Femur (tissue), 1 donor: ENCODE measurements at regions not wholly inside any gene's neighbourhood (a gene's known extent, or its start where the extent isn't known, plus 50 kb on each side); places are given as distances from the start of the nearest gene placed in this dataset.
"Not testable (repeated sequence)": the region's sequence is repeated elsewhere in the genome, so short reads cannot be mapped to it uniquely, and the experiment has no call there.

Experiments used
- DNase-seq: peaks from one replicate; pipeline ENCODE4 v3.0.0-alpha.2; 2017

- no peak for DNase-seq
Measured at GRCh38 chr6:2363211-2363610, 117.8 kb upstream of the GMDS start.

DNA sequence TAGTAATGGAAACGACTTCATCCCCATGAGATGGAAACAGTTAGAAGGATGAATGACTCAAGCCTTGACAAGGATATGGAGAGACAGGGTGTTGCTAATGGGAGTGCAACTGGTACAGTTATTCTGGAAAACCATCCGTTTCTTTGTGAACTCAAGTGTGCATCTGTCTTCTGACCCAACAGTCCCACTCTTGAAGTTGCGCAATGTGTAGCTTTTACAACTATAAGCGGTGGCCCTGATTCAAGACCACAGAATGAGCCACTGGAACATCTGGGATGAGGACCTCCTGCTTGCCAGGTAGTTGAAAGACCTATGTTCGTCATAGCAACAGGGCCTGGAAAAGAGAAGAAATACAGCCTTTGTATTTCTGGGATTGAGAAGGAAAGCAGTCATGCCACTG is 115.8 kb upstream of the GMDS start:
- no peak for DNase-seq

- DNase-seq: no peak
Measured at GRCh38 chr6:2360716-2361115, 115.3 kb upstream of the GMDS start.

GRCh38 chr6:2360126-2360525 is 114.7 kb upstream of the GMDS start:
- no peak for DNase-seq

- peak; percentile 46 for DNase-seq
Measured at GRCh38 chr6:2355150-2355549, 109.7 kb upstream of the GMDS start.

- no peak for DNase-seq
Measured at GRCh38 chr6:2354138-2354491, 108.7 kb upstream of the GMDS start.

DNA sequence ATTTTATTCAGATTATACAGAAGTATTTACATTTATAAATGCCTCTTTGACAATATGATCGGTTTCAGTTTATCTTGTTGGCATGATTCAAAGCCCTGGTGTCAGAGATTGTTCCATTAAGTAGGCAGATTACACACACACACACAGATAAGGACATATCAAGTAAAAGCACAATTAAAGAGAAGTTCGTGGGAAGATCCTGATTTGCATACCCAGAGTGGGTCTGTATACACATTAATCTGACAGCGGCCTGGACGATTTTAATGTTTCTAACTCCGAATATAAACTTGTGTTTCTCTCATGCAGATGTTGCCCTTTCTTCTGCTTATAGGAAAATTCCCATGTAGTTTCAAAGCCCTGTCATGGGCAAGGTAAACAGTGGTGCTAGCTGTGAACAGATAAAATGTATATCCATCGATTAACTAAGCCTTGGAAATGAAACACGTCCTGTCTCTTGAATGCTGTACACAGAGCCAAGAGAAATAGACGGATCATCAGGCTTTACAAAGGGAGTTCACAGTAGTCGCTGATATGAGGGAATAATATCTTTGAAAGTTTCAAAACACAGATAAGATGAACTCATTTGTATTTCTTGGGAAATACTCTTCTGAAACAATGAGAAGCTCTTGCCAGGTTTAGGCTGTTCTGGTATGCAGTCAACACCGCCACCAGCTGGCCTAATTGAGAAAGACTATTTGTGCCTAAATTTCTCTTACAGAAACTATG is 108.2 kb upstream of the GMDS start:
- DNase-seq: peak; percentile 84

GRCh38 chr6:2351807-2352431 is 106.5 kb upstream of the GMDS start:
- DNase-seq: no peak

- DNase-seq: no peak
Measured at GRCh38 chr6:2351090-2351489, 105.7 kb upstream of the GMDS start.

DNA sequence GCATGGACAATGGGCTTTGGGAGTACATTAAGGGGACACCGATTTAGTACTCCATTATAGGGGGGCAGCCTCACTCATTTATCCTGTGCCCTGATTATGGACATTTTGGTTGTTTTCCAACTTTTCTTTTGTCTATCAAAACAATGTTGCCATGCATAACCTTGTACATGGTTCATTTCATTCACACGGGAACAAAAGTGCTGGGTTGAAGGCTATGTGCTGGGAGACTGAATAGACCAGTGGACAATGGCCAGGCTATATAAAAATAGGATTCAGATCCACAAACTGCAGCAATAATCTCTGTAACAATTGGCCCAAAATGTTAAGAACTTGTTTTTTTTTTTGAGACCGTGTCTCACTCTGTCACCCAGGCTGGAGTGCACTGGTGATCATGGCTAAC is 100.7 kb upstream of the GMDS start:
- no peak for DNase-seq

DNA sequence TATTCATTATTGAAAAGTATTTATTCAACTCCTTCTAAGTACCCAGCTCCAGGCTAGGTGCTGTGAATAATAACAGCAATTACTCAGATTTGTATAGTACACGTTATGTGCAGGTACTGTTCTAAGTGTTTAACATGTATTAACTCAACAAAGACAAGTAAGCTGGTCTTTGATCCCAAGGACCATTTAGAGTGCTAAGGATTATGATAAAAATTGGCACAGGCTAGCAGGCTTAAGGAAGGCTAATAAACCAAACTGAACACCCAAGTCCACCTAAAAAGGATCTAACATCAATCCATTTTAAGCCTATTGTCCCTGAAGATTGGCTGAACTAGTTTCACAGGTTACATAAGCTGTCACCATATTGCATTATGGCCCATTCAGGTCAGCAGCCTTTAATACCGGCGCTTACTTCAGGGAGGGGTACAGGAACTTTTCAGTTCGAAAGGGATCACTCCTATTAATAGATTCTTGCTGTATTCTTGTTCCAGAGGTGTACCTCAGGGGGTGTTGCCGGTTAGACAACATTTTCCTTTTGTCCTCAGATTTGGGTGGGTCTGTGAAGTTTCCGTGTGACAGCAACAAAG is 99.0 kb upstream of the GMDS start:
- no peak for DNase-seq

- DNase-seq: no peak
Measured at GRCh38 chr6:2327591-2327990, 82.2 kb upstream of the GMDS start.

DNA sequence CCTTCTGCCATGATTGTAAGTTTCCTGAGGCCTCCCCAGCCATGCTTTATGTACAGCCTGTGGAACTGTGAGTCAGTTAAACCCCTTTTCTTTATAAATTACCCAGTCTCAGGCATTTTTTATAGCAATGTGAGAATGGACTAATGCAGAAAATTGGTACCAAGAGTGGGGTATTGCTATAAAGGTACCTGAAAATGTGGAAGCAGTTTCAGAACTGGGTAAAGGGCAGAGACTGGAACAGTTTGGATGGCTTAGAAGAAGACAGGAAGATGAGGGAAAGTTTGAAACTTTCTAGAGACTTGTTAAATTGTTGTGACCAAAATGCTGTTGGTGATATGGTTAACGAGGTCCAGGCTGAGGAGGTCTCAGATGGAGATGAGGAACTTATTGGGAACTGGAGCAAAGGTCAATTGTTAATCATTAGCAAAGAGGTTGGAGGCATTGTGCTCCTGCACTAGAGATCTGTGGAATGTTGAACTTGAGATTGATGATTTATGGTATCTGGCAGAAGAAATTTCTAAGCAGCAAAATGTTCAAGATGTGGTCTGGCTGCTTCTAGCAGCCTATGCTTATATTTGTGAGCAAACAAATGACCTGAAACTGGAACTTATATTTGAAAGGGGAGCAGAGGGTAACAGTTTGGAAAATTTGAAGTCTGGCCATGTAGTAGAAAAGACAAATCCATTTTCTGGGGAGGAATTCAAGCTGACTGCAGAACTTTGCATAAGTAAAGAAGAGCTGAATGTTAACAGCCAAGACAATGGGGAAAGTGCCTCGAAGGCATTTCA is 79.0 kb upstream of the GMDS start:
- DNase-seq: no peak

- not testable (repeated sequence) for DNase-seq
Measured at GRCh38 chr6:2317498-2317897, 72.1 kb upstream of the GMDS start.

- DNase-seq: no peak
Measured at GRCh38 chr6:2314641-2315040, 69.2 kb upstream of the GMDS start.

DNA sequence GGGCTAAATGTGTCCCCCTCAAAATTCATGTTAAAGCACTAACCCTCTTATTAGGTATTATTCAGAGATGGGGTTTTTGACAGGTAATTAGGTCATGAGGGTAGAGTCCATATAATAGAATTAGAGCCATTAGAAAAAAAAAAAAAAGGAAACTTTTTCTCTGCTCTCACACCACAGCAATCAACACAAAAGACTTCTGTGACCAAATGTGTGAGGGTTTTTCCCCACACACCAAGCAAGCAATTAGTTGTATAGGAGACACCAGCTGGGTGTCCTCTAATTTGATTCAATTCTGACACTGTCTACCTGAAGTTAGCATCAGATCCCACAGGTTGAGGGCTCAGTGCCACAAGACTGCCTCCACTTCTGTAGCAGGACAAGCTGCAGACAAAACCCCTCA is 64.6 kb upstream of the GMDS start:
- DNase-seq: no peak

GRCh38 chr6:2309122-2309521 is 63.7 kb upstream of the GMDS start:
- no peak for DNase-seq

GRCh38 chr6:2307799-2308198 is 62.4 kb upstream of the GMDS start:
- DNase-seq: no peak

GRCh38 chr6:2305951-2306350 is 60.5 kb upstream of the GMDS start:
- DNase-seq: no peak

DNA sequence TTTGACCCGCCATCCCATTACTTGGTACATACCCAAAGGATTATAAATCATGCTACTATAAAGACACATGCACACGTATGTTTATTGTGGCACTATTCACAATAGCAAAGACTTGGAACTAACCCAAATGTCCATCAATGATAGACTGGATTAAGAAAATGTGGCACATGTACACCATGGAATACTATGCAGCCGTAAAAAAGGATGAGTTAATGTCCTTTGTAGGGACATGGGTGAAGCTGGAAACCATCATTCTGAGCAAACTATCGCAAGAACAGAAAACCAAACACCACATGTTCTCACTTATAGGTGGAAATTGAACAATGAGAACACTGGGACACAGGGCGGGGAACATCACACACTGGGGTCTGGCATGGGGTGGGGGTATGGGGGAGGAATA is 57.1 kb upstream of the GMDS start:
- not testable (repeated sequence) for DNase-seq

DNA sequence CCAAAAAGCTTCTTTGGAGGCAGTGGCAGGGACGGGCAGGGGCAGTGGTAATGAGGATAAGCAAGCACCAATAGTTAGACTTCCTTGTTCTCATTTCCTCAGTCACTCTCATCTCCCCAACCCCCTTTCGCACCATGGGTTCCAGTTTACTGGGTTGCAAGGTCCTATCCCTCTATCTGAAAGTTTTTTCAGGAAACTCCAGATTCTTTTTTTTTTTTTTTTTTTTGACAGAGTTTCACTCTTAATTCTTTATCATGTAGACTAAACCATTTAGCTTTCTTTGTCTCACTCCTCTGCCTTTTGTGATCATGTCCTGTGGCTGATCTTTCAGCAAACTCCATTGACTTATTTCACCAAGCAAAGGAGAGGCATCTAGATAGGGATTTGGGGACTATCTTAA is 51.4 kb upstream of the GMDS start:
- DNase-seq: no peak
